Nephron progenitor cell (in vitro differentiated cells): ENCODE measurements at regions not wholly inside any gene's neighbourhood (a gene's known extent, or its start where the extent isn't known, plus 50 kb on each side); places are given as distances from the start of the nearest gene placed in this dataset.

Experiments used
- DNase-seq: peaks from one replicate; pipeline ENCODE4 v3.0.0; 2021
- H3K27ac Mint-ChIP-seq: 2 replicates; pipeline ENCODE4 v1.8.0; 2021; ENCODE audit warnings: mild to moderate bottlenecking, moderate library complexity, mixed read lengths
- H3K27me3 Mint-ChIP-seq: 2 replicates; pipeline ENCODE4 v1.8.0; 2021; ENCODE audit warnings: mild to moderate bottlenecking, low read depth, mixed read lengths; ENCODE audit not compliant: poor library complexity
- H3K36me3 Mint-ChIP-seq: 2 replicates; pipeline ENCODE4 v1.8.0; 2021; ENCODE audit warnings: low read depth, mixed read lengths
- H3K4me1 Mint-ChIP-seq: 2 replicates; pipeline ENCODE4 v1.8.0; 2021; ENCODE audit warnings: mixed read lengths
- H3K4me3 Mint-ChIP-seq: 2 replicates; pipeline ENCODE4 v1.8.0; 2021; ENCODE audit warnings: mild to moderate bottlenecking, moderate library complexity, mixed read lengths
- H3K9me3 Mint-ChIP-seq: 2 replicates; pipeline ENCODE4 v1.8.0; 2021; ENCODE audit warnings: mild to moderate bottlenecking, moderate library complexity, mixed read lengths
- TF ChIP-seq, protein P1 (sequence below): fragments of 200-600 bp; sonication (generic); IDR thresholded peaks from 2 replicates; pipeline ENCODE4 v1.5.0; 2021; ENCODE audit warnings: antibody characterized with exemption

GRCh38 chr10:4169448-4169847, 384.4 kb upstream of the KLF6 start:
- Mint-ChIP-seq H3K27me3 (no peaks in the 10 kb centered on the region), H3K4me3 (no peak overlapping the region), H3K9me3 (peaks cover 28% of the 10 kb centered on the region), H3K36me3 (peaks cover 11% of the 10 kb centered on the region), H3K4me1 (no peaks in the 10 kb centered on the region), H3K27ac (no peak overlapping the region)
- TF ChIP-seq, protein P1, sequence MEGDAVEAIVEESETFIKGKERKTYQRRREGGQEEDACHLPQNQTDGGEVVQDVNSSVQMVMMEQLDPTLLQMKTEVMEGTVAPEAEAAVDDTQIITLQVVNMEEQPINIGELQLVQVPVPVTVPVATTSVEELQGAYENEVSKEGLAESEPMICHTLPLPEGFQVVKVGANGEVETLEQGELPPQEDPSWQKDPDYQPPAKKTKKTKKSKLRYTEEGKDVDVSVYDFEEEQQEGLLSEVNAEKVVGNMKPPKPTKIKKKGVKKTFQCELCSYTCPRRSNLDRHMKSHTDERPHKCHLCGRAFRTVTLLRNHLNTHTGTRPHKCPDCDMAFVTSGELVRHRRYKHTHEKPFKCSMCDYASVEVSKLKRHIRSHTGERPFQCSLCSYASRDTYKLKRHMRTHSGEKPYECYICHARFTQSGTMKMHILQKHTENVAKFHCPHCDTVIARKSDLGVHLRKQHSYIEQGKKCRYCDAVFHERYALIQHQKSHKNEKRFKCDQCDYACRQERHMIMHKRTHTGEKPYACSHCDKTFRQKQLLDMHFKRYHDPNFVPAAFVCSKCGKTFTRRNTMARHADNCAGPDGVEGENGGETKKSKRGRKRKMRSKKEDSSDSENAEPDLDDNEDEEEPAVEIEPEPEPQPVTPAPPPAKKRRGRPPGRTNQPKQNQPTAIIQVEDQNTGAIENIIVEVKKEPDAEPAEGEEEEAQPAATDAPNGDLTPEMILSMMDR = no peak
- no peak for DNase-seq

- Mint-ChIP-seq H3K9me3 (peaks cover 11% of the 10 kb centered on the region), H3K4me3 (no peak overlapping the region), H3K27me3 (peaks cover 7% of the 10 kb centered on the region), H3K27ac (no peak overlapping the region), H3K36me3 (peaks cover 5% of the 10 kb centered on the region), H3K4me1 (peaks cover 5% of the 10 kb centered on the region)
- TF ChIP-seq, protein P1 = no peak
- no peak for DNase-seq
Measured at GRCh38 chr10:4167216-4167615, 382.2 kb upstream of the KLF6 start.

DNA sequence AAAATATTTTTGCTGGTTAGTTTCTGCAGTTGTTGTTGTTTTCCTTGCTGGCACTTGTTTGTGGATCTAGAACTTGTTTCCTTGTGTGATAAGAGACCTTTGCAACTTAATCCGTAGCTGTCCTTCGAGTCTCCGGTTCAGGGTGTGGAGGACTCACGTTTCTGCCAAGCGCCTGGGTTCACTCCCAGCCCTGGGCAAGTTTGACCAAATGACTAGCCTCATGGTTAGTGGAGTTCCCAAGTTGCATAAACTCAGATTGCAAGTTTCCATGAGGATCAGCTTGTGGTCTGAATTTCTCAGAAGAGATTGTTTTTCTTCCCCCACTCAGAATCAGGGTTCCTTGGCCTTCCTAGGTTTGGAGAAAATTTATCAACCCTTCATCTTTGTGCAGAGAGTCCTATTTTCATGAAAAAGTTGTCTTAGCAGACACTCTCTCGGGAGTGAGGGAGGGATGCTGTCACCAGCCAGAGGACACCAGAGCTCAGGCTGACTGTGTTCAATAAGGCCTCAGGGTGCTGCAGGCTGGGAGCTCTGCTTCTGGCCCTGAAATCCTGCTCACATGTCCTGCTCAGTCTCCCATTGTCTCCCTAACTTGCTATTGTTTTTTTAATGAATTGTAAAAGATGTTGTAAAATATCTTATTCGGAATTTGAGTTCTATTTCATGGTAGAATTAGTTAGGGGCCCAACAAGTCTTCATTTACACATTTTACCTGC, 377.7 kb upstream of the KLF6 start:
- no peaks in the 10 kb centered on the region for H3K9me3 Mint-ChIP-seq
- no peak for DNase-seq
- TF ChIP-seq, protein P1 = no peak
- peaks cover 7% of the 10 kb centered on the region for H3K27me3 Mint-ChIP-seq
- H3K4me3 Mint-ChIP-seq = no peak overlapping the region
- no peaks in the 10 kb centered on the region for H3K36me3 Mint-ChIP-seq
- no peak overlapping the region for H3K27ac Mint-ChIP-seq
- peaks cover 5% of the 10 kb centered on the region for H3K4me1 Mint-ChIP-seq

GRCh38 chr10:4159173-4159572, 374.2 kb upstream of the KLF6 start:
- H3K27ac Mint-ChIP-seq = no peak overlapping the region
- H3K9me3 Mint-ChIP-seq = no peaks in the 10 kb centered on the region
- DNase-seq = no peak

GRCh38 chr10:4154191-4154715, 369.2 kb upstream of the KLF6 start:
- TF ChIP-seq, protein P1 = no peak
- no peak for DNase-seq
- no peak overlapping the region for H3K27ac Mint-ChIP-seq
- H3K4me1 Mint-ChIP-seq = peaks cover 9% of the 10 kb centered on the region
- H3K4me3 Mint-ChIP-seq = no peak overlapping the region
- H3K27me3 Mint-ChIP-seq = no peaks in the 10 kb centered on the region
- H3K9me3 Mint-ChIP-seq = no peaks in the 10 kb centered on the region
- no peaks in the 10 kb centered on the region for H3K36me3 Mint-ChIP-seq

More at GRCh38 chr10:4159173-4159572, 374.2 kb upstream of the KLF6 start:
- Mint-ChIP-seq H3K4me1 (peaks cover 5% of the 10 kb centered on the region), H3K36me3 (no peaks in the 10 kb centered on the region), H3K27me3 (peaks cover 7% of the 10 kb centered on the region), H3K4me3 (no peak overlapping the region)
- TF ChIP-seq, protein P1 = no peak

DNA sequence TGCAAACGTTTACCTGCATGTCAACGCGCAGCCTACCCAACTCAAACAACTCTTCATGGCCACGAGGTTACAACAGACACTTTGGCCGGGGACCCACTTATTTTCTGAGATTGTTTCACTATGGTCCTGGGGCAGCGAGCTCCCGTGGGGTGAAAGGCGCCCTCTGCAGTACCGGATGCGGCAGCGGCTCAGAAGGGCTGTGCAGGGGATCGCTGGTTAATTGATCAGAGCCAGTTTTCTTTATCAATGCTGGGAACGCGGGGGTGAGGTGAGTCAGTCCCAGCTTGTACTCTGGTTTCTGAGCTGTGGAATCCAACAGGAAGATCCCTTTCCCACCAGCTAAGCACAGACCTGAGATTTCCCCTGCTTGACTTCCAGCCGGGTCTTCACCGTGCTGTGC, 366.5 kb upstream of the KLF6 start:
- H3K27me3 Mint-ChIP-seq = no peaks in the 10 kb centered on the region
- no peak for DNase-seq
- H3K4me1 Mint-ChIP-seq = peaks cover 10% of the 10 kb centered on the region
- H3K36me3 Mint-ChIP-seq = no peaks in the 10 kb centered on the region
- H3K27ac Mint-ChIP-seq = no peak overlapping the region
- TF ChIP-seq, protein P1 = no peak
- no peak overlapping the region for H3K4me3 Mint-ChIP-seq
- H3K9me3 Mint-ChIP-seq = no peaks in the 10 kb centered on the region
